ENCODE measurements at regions not wholly inside any gene's neighbourhood (a gene's known extent, or its start where the extent isn't known, plus 50 kb on each side); places are given as distances from the start of the nearest gene placed in this dataset.

DNA sequence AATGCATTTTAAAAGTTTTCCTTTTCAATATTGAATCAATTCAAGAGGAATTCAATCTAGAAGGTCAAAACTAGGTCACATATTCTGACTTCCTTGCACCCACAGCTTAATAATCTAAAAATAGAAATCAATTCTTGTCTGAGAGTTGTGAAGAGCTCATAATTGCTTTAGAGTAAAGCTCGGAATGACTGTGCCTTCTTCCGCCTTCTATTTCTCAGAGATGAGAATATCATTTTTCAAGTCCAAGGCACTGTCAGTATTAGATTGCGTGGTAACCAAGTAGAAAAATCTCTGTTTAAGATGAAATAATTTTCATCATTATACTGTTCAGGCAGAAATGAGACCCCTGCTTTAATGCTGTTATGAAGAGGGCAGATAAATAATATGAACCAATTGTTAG is 272.2 kb upstream of the NFE2L3 start:
- TF ChIP-seq, protein P1, sequence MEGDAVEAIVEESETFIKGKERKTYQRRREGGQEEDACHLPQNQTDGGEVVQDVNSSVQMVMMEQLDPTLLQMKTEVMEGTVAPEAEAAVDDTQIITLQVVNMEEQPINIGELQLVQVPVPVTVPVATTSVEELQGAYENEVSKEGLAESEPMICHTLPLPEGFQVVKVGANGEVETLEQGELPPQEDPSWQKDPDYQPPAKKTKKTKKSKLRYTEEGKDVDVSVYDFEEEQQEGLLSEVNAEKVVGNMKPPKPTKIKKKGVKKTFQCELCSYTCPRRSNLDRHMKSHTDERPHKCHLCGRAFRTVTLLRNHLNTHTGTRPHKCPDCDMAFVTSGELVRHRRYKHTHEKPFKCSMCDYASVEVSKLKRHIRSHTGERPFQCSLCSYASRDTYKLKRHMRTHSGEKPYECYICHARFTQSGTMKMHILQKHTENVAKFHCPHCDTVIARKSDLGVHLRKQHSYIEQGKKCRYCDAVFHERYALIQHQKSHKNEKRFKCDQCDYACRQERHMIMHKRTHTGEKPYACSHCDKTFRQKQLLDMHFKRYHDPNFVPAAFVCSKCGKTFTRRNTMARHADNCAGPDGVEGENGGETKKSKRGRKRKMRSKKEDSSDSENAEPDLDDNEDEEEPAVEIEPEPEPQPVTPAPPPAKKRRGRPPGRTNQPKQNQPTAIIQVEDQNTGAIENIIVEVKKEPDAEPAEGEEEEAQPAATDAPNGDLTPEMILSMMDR (IDR thresholded peaks at IDR 0.05; ENCODE audit: borderline replicate concordance, extremely low read depth, low read length, poor library complexity, severe bottlenecking), result no peak
- TF ChIP-seq EZH2 (IDR thresholded peaks at IDR 0.05; ENCODE audit: borderline replicate concordance, low read depth, low read length, severe bottlenecking), result no peak
